PC-3 (cell line): ENCODE measurements at regions not wholly inside any gene's neighbourhood (a gene's known extent, or its start where the extent isn't known, plus 50 kb on each side); places are given as distances from the start of the nearest gene placed in this dataset.

ENCODE experiments used
- ATAC-seq: fragments of 200-7000 bp; cut with Tn5 transposase; 2 replicates; pipeline ENCODE4 v1.9.1; 2020; ENCODE audit warnings: mild to moderate bottlenecking, moderate library complexity
- BruUV-seq: library from RNA; stranded (reverse); fragments of 400-500 nt; replicated peaks from 2 replicates; lab custom pipeline; 2021; lab: Mats Ljungman, UMichigan
- CTCF ChIA-PET: fragments of 300-600 bp; sonication (Branson Sonifier 250); formaldehyde crosslinking; loops from one replicate; lab custom pipeline; 2022; ENCODE audit warnings: antibody characterized with exemption; lab: Charles Lee
- POLR2A ChIA-PET: fragments of 300-600 bp; sonication (Branson Sonifier 250); formaldehyde crosslinking; loops from one replicate; lab custom pipeline; 2022; ENCODE audit warnings: antibody characterized with exemption; ENCODE audit not compliant: unreplicated experiment; lab: Charles Lee
- DNase-seq: peaks from one replicate; pipeline ENCODE4 v3.0.0-alpha.2; 2015
- H2AFZ ChIP-seq: fragments of 300-600 bp; sonication (generic); 2 replicates; pipeline ENCODE4 v1.6.0; 2016; ENCODE audit warnings: antibody characterized with exemption, low read length
- H3F3A ChIP-seq: fragments of 300-600 bp; sonication (generic); one replicate; pipeline ENCODE4 v1.6.0; 2017; ENCODE audit warnings: antibody characterized with exemption, low read length, control low read depth, mild to moderate bottlenecking; ENCODE audit not compliant: unreplicated experiment
- H3K27ac ChIP-seq: fragments of 300-600 bp; sonication (generic); 2 replicates; pipeline ENCODE4 v1.5.1; 2016; ENCODE audit warnings: mild to moderate bottlenecking, low read length
- H3K27me3 ChIP-seq: fragments of 300-600 bp; sonication (generic); 2 replicates; pipeline ENCODE4 v1.6.1; 2016; ENCODE audit warnings: low read length, mixed read lengths
- H3K36me3 ChIP-seq: fragments of 300-600 bp; sonication (generic); 2 replicates; pipeline ENCODE4 v1.6.1; 2016; ENCODE audit warnings: low read depth, mixed run types, low read length, mixed read lengths
- H3K4me1 ChIP-seq: fragments of 300-600 bp; sonication (generic); 2 replicates; pipeline ENCODE4 v1.5.1; 2016; ENCODE audit warnings: low read length; ENCODE audit not compliant: insufficient read depth
- H3K4me2 ChIP-seq: fragments of 300-600 bp; sonication (generic); 2 replicates; pipeline ENCODE4 v1.6.0; 2016; ENCODE audit warnings: low read length
- H3K4me3 ChIP-seq: fragments of 300-600 bp; sonication (generic); 2 replicates; pipeline ENCODE4 v1.5.1; 2016; ENCODE audit warnings: mild to moderate bottlenecking, low read length, mixed read lengths
- H3K79me2 ChIP-seq: fragments of 300-600 bp; sonication (generic); 2 replicates; pipeline ENCODE4 v1.6.1; 2017; ENCODE audit warnings: low read length, mixed read lengths
- H3K9ac ChIP-seq: fragments of 300-600 bp; sonication (generic); 2 replicates; pipeline ENCODE4 v1.6.0; 2016; ENCODE audit warnings: mild to moderate bottlenecking, low read length
- H3K9me2 ChIP-seq: fragments of 300-600 bp; sonication (generic); replicated peaks from 2 replicates; pipeline ENCODE4 v1.6.1; 2016; ENCODE audit warnings: mixed run types, low read length, mixed read lengths
- H3K9me3 ChIP-seq: fragments of 300-600 bp; sonication (generic); 2 replicates; pipeline ENCODE4 v1.6.1; 2016; ENCODE audit warnings: low read length, mixed read lengths
- H4K20me1 ChIP-seq: fragments of 300-600 bp; sonication (generic); 2 replicates; pipeline ENCODE4 v1.6.1; 2016; ENCODE audit warnings: low read length, mixed read lengths
- CTCF ChIP-seq: fragments of 300-600 bp; sonication (generic); conservative IDR thresholded peaks from 2 replicates; pipeline ENCODE4 v1.5.1; 2017; ENCODE audit warnings: antibody characterized with exemption, low read depth, mild to moderate bottlenecking, low read length
- EZH2 ChIP-seq: fragments of 300-600 bp; sonication (generic); IDR thresholded peaks from one replicate; pipeline ENCODE4 v1.6.1; 2017; ENCODE audit warnings: antibody characterized with exemption, mild to moderate bottlenecking, low read length; ENCODE audit not compliant: unreplicated experiment
- EZH2phosphoT487 ChIP-seq: fragments of 300-600 bp; sonication (generic); IDR thresholded peaks from 2 replicates; pipeline ENCODE4 v1.6.1; 2018; ENCODE audit warnings: mild to moderate bottlenecking, antibody characterized with exemption, low read length, borderline replicate concordance
- intact Hi-C: fragments of 100-400 bp; cut with micrococcal nuclease; formaldehyde crosslinking; loops from 2 replicates; pipeline ENCODE4 v1.9.0; 2023

DNA sequence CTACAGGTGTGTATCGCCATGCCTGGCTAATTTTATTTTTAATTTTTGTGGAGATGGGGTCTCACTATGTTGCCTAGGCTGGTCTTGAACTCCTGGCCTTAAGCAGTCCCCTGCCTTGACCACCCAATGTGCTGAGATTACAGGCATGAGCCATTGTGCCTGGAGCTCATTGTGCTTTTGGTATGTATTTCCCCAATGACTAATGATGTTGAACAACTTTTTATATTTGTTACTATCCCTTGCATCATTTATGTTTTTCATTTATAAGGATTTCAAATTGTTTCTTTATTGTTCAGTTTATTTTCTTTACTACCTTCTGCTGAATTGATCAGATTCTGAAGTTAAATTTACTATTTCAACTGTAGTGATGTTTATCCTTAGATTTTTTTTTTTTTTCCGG is 199.7 kb downstream of the CEP135 start:
- no peak for ATAC-seq
- Histone ChIP-seq H3K27ac (no peak overlapping the region), H4K20me1 (no peaks in the 10 kb centered on the region), H3K4me2 (no peak overlapping the region), H3K9ac (no peak overlapping the region), H2AFZ (no peak overlapping the region), H3K36me3 (no peaks in the 10 kb centered on the region), H3K79me2 (no peaks in the 10 kb centered on the region), H3K27me3 (peaks cover 6% of the 10 kb centered on the region; the same call in 1 of the 2 replicates), H3K4me3 (no peak overlapping the region), H3K9me3 (no peaks in the 10 kb centered on the region), H3K4me1 (no peaks in the 10 kb centered on the region), H3K9me2 (no peaks in the 10 kb centered on the region), H3F3A (no peaks in the 10 kb centered on the region)
- DNase-seq = no peak
- ChIA-PET CTCF (no interaction called here), POLR2A (no interaction called here)
- intact Hi-C loops = no loop called here
- BruUV-seq = no TSS peak
- TF ChIP-seq EZH2 (no peak), EZH2phosphoT487 (no peak)

DNA sequence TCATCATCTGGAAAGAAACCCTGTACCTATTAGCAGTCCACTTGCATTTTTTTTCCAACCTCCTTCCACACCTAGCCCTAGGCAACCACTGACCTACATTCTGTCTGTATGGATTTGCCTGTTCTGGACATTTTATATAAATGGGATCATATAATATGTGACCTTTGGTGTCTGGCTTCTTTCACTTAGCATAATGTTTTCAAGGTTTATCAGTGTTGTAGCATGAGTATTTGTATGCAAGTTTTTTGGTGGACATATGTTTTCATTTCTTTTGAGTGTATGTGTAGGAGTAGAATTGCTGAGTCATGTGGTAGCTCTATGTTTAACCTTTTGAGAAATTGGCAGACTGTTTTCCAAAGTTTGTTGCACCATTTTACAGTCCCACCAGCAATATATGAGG is 198.6 kb downstream of the CEP135 start:
- Histone ChIP-seq H3K4me2 (no peak overlapping the region), H4K20me1 (no peaks in the 10 kb centered on the region), H3K4me3 (no peak overlapping the region), H3K79me2 (no peaks in the 10 kb centered on the region), H3K27ac (no peak overlapping the region), H3K9me3 (no peaks in the 10 kb centered on the region), H3F3A (no peaks in the 10 kb centered on the region), H3K36me3 (no peaks in the 10 kb centered on the region), H3K27me3 (peaks cover 6% of the 10 kb centered on the region; the same call in 1 of the 2 replicates), H3K9me2 (no peaks in the 10 kb centered on the region), H3K4me1 (no peaks in the 10 kb centered on the region), H3K9ac (no peak overlapping the region), H2AFZ (no peak overlapping the region)
- CTCF ChIA-PET = no interaction called here
- BruUV-seq = no TSS peak
- POLR2A ChIA-PET = no interaction called here
- intact Hi-C loops = no loop called here
- DNase-seq (no peak), ATAC-seq (no peak)
- TF ChIP-seq EZH2 (no peak), CTCF (no peak), EZH2phosphoT487 (no peak)

- BruUV-seq = no TSS peak
- no peaks in the 10 kb centered on the region for H3K79me2 ChIP-seq
- H3K4me2 ChIP-seq = no peak overlapping the region
- H3K9ac ChIP-seq = no peak overlapping the region
- no peak overlapping the region for H2AFZ ChIP-seq
- H3F3A ChIP-seq = no peaks in the 10 kb centered on the region
- peaks cover 6% of the 10 kb centered on the region; the same call in 1 of the 2 replicates for H3K27me3 ChIP-seq
- no peak overlapping the region for H3K27ac ChIP-seq
- no peak for DNase-seq
- no peaks in the 10 kb centered on the region for H4K20me1 ChIP-seq
- ChIA-PET CTCF (no interaction called here), POLR2A (no interaction called here)
- intact Hi-C loops = no loop called here
- H3K4me3 ChIP-seq = no peak overlapping the region
- no peaks in the 10 kb centered on the region for H3K9me3 ChIP-seq
- H3K9me2 ChIP-seq = no peaks in the 10 kb centered on the region
- ATAC-seq = no peak
- TF ChIP-seq EZH2 = no peak
- no peak for TF ChIP-seq CTCF
- TF ChIP-seq EZH2phosphoT487 = no peak
- H3K4me1 ChIP-seq = no peaks in the 10 kb centered on the region
- H3K36me3 ChIP-seq = no peaks in the 10 kb centered on the region
Observed at GRCh38 chr4:56146956-56147355, 198.2 kb downstream of the CEP135 start.
